KOPT-K1 (cell line): ENCODE measurements at regions not wholly inside any gene's neighbourhood (a gene's known extent, or its start where the extent isn't known, plus 50 kb on each side); places are given as distances from the start of the nearest gene placed in this dataset.
"Not testable (repeated sequence)": the region's sequence is repeated elsewhere in the genome, so short reads cannot be mapped to it uniquely, and the experiment has no call there.

Source experiments
- H3K27ac ChIP-seq: fragments of 200-600 bp; sonication (generic); 2 replicates; pipeline ENCODE4 v1.5.1; 2016; ENCODE audit warnings: antibody characterized with exemption, mild to moderate bottlenecking, low read depth, low read length; ENCODE audit not compliant: poor library complexity, severe bottlenecking
- H3K36me3 ChIP-seq: fragments of 200-600 bp; sonication (generic); 2 replicates; pipeline ENCODE4 v1.5.1; 2017; ENCODE audit warnings: antibody characterized with exemption, mild to moderate bottlenecking, low read length, moderate library complexity; ENCODE audit not compliant: insufficient read depth
- H3K9me3 ChIP-seq: fragments of 200-600 bp; sonication (generic); 2 replicates; pipeline ENCODE4 v1.5.1; 2017; ENCODE audit warnings: antibody characterized with exemption, low read length, mild to moderate bottlenecking; ENCODE audit not compliant: insufficient read depth, poor library complexity, severe bottlenecking

- no peak overlapping the region for H3K27ac ChIP-seq
- H3K9me3 ChIP-seq = no peaks in the 10 kb centered on the region
- H3K36me3 ChIP-seq = no peaks in the 10 kb centered on the region
These were observed 485.4 kb downstream of the PLCL1 start for GRCh38 chr2:198289811-198290210.

DNA sequence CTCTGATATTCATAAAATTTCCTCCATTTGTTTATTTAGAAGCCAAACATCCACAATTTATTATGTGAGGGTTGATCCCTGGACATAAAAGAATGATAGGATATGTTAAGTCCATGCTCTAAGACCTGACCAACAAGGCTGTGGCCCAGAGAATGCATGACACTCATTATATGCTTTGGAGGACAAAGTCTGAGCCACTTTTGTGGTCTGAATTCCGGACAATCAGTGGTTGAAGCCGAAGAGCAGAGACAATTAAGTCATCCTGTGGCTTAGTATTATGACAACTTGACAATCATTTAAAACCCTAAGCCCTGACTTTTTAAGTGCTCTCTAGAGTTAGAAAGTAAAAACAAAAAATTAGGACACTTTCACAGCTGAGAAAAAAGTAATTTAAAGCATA is 483.3 kb downstream of the PLCL1 start:
- Histone ChIP-seq H3K27ac (no peak overlapping the region), H3K36me3 (no peaks in the 10 kb centered on the region), H3K9me3 (no peaks in the 10 kb centered on the region)

GRCh38 chr2:198285216-198285615 is 480.8 kb downstream of the PLCL1 start:
- Histone ChIP-seq H3K27ac (no peak overlapping the region), H3K36me3 (no peaks in the 10 kb centered on the region), H3K9me3 (no peaks in the 10 kb centered on the region)

DNA sequence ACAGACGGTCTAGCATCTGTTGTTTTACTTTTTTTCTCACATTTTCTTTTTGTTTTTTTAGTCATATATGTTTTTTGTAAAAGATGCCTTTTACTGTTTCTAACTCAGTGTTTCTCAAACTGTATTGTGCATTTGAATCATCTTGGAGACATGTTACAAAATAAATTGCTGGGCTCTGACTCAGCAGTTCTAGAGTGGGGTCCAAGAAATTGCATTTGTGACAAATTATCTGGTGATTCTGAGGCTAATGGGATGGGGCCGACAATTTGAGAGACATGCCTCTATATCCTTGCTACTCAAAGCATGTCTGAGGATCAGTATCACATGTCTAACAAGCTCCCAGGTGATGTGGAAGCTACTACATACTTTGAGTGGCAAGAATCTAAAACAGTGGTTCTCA is 478.8 kb downstream of the PLCL1 start:
- Histone ChIP-seq H3K9me3 (no peaks in the 10 kb centered on the region), H3K36me3 (no peaks in the 10 kb centered on the region), H3K27ac (no peak overlapping the region)

GRCh38 chr2:198282061-198282460 is 477.7 kb downstream of the PLCL1 start:
- Histone ChIP-seq H3K27ac (no peak overlapping the region), H3K36me3 (no peaks in the 10 kb centered on the region), H3K9me3 (no peaks in the 10 kb centered on the region)

DNA sequence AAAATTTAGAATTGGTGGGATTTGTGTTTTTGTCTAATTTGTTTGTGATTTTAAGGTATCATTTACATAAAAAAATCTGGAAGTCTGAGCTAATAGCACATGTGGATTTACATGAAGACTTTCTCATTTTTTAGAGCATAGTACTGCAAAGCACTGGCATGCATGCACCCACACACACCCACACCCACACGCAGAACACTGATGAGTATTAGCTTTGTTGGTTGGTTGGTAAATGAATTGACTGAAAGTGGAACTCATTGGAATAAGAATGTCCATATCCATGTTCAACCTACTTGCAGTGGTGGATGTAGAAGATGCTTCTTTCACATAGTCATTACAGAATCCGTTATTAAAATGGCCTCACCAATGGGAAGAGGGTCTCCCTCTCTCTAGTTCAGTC is 475.8 kb downstream of the PLCL1 start:
- no peaks in the 10 kb centered on the region for H3K9me3 ChIP-seq
- H3K27ac ChIP-seq = no peak overlapping the region
- no peaks in the 10 kb centered on the region for H3K36me3 ChIP-seq

DNA sequence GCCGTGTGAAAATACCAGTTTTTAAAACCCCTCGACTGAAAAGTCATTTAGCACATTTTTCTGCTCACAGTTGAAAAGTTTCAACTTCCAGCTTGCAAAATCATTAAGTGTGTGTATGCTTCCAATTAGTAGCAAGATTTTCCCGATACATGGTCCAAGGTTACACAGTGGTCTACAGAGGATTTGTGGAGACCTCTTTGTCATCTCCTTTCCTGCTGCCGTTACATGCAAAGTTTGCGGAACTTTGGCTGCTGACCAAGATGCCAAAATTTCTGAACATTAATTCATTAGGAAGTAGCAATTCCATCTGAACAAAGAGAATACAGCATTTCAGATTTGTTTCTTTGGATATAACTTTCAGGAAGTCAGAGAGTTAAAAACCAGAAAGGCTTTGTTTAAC is 474.6 kb downstream of the PLCL1 start:
- Histone ChIP-seq H3K27ac (no peak overlapping the region), H3K36me3 (no peaks in the 10 kb centered on the region), H3K9me3 (no peaks in the 10 kb centered on the region)

DNA sequence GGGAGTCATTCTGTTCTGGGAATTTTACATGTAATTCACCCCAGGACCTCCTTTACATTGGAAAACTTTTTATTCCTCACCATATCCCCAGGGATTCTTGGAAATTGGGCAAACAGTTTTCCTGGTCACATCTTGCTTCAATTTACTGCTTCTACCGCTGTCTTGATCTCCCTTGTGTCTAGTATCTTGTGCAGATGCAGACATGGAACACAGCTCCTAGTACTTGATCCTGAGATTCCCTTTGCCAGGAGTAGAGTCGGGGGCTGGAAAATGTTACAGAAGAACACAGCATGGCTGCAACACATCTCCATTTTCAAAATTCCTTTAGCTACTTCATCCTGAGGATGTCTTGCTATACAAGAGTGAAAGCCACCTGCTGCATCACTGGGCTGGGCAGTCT is 472.8 kb downstream of the PLCL1 start:
- no peaks in the 10 kb centered on the region for H3K9me3 ChIP-seq
- no peak overlapping the region for H3K27ac ChIP-seq
- no peaks in the 10 kb centered on the region for H3K36me3 ChIP-seq

DNA sequence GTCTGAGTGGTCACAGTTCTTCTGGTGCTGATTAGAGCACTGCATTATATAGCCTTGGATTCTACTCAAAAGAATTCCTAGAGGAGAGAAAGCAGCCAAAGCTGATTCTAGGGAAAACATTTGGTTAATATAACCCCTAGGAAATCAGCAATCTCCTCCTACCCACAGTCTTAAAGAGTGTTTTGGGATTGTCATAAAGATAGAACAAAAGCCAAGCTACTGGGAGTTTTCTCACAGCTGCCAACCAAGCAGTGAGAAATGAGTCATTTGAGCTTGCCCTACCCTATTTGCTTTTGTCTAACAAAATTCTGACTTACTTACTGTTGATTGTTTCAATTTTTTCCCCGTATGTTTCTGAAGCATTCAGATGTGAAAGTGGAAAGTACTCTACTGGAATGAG is 469.3 kb downstream of the PLCL1 start:
- Histone ChIP-seq H3K9me3 (no peaks in the 10 kb centered on the region), H3K27ac (no peak overlapping the region), H3K36me3 (no peaks in the 10 kb centered on the region)

DNA sequence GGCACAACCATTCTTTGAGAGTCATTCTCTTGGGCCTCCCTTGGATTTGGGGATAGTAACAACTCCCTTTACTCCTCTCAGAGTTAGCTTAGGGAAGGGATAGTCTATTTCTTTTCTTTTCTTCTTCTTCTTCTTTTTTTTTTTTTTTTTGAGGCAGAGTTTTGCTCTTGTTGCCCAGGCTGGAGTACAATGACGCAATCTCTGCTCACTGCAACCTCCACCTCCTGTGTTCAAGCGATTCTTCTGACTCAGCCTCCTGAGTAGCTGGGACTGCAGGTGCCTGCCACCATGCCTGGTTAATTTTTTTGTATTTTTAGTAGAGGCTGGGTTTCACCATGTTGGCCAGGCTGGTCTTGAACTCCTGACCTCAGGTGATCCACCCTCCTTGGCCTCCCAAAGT is 465.8 kb downstream of the PLCL1 start:
- not testable (repeated sequence) for H3K36me3 ChIP-seq, H3K27ac ChIP-seq, H3K9me3 ChIP-seq

GRCh38 chr2:198268519-198268918 is 464.1 kb downstream of the PLCL1 start:
- Histone ChIP-seq H3K9me3 (no peaks in the 10 kb centered on the region), H3K36me3 (no peaks in the 10 kb centered on the region), H3K27ac (no peak overlapping the region)

DNA sequence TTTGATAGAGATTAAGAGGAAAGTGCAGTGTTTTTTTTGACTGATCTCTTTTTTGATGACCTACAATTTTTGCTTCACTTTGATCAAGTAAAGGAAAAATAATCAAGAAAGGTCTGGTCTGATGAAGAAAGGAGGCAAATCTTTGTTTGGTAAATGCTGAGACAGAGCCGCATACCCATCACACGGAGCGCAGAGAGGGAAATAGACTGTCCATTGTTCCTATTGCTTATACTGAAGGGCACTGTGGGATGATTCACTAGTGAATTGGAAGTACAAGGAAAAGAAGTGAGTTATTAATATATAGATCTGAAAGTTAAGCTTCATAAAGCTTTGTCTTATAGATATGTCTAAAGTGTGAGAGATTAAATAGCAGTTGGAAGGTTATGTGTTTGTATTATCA is 455.1 kb downstream of the PLCL1 start:
- Histone ChIP-seq H3K9me3 (no peaks in the 10 kb centered on the region), H3K27ac (no peak overlapping the region), H3K36me3 (no peaks in the 10 kb centered on the region)

DNA sequence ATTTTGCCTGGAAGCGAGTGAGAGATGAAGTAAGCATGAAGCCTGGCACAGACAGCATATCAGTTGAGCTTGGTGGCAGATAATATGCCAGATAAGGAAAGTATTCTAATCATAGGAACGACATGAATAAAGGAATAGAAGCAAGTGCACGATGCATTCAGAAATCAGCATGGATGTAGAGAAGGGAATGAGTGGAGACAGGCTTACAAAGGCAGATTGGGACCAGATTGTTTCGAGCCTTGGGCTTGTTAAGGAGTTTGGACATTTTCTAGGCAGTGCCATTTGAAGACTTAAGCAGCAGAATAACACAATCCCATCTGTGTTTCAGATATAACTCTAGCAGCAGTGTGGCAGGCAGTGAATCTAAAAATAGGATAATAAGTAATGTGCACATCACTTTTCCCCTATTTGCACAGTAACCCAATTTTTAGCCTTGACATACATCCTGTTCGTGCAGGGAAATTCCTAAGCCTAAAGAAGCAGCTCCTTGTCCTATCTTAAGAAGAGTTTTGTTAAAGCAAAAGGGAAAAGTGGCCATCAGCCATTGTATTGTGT is 450.2 kb downstream of the PLCL1 start:
- Histone ChIP-seq H3K27ac (no peak overlapping the region), H3K36me3 (no peaks in the 10 kb centered on the region), H3K9me3 (no peaks in the 10 kb centered on the region)

- H3K27ac ChIP-seq = no peak overlapping the region
- H3K36me3 ChIP-seq = no peaks in the 10 kb centered on the region
- H3K9me3 ChIP-seq = no peaks in the 10 kb centered on the region
These were observed 449.6 kb downstream of the PLCL1 start for GRCh38 chr2:198253995-198254394.

- no peak overlapping the region for H3K27ac ChIP-seq
- no peaks in the 10 kb centered on the region for H3K9me3 ChIP-seq
- H3K36me3 ChIP-seq = no peaks in the 10 kb centered on the region
These were observed 448.1 kb downstream of the PLCL1 start for GRCh38 chr2:198252472-198252871.

- Histone ChIP-seq H3K27ac (no peak overlapping the region), H3K36me3 (no peaks in the 10 kb centered on the region), H3K9me3 (no peaks in the 10 kb centered on the region)
These were observed 437.7 kb downstream of the PLCL1 start for GRCh38 chr2:198242093-198242492.

GRCh38 chr2:198238429-198238828 is 434.0 kb downstream of the PLCL1 start:
- no peak overlapping the region for H3K27ac ChIP-seq
- no peaks in the 10 kb centered on the region for H3K36me3 ChIP-seq
- H3K9me3 ChIP-seq = no peaks in the 10 kb centered on the region
